MM.1S (cell line): ENCODE measurements at regions not wholly inside any gene's neighbourhood (a gene's known extent, or its start where the extent isn't known, plus 50 kb on each side); places are given as distances from the start of the nearest gene placed in this dataset.

Experiments used
- DNase-seq: peaks from one replicate; pipeline ENCODE4 v3.0.0-alpha.2; 2015
- H2AFZ ChIP-seq: fragments of 300-600 bp; sonication (generic); 2 replicates; pipeline ENCODE4 v1.6.0; 2016; ENCODE audit warnings: antibody characterized with exemption, low read length
- H3F3A ChIP-seq: fragments of 300-600 bp; sonication (generic); 2 replicates; pipeline ENCODE4 v1.6.1; 2016; ENCODE audit warnings: mild to moderate bottlenecking, antibody characterized with exemption, low read length, moderate library complexity, mixed read lengths; ENCODE audit not compliant: insufficient read depth
- H3K27ac ChIP-seq: fragments of 300-600 bp; sonication (generic); 2 replicates; pipeline ENCODE4 v1.5.1; 2016; ENCODE audit warnings: mild to moderate bottlenecking, low read length
- H3K27me3 ChIP-seq: fragments of 300-600 bp; sonication (generic); replicated peaks from 2 replicates; pipeline ENCODE4 v1.6.0; 2016; ENCODE audit warnings: low read length; ENCODE audit not compliant: insufficient read depth
- H3K36me3 ChIP-seq: fragments of 300-600 bp; sonication (generic); replicated peaks from 2 replicates; pipeline ENCODE4 v1.6.1; 2016; ENCODE audit warnings: mild to moderate bottlenecking, low read length, mixed read lengths; ENCODE audit not compliant: insufficient read depth
- H3K4me1 ChIP-seq: fragments of 300-600 bp; sonication (generic); 2 replicates; pipeline ENCODE4 v1.6.1; 2016; ENCODE audit warnings: low read length, mixed read lengths
- H3K4me2 ChIP-seq: fragments of 300-600 bp; sonication (generic); 2 replicates; pipeline ENCODE4 v1.6.0; 2016; ENCODE audit warnings: low read depth, low read length
- H3K4me3 ChIP-seq: fragments of 300-600 bp; sonication (generic); 2 replicates; pipeline ENCODE4 v1.5.1; 2016; ENCODE audit warnings: low read length, mixed read lengths
- H3K79me2 ChIP-seq: fragments of 300-600 bp; sonication (generic); 2 replicates; pipeline ENCODE4 v1.6.1; 2016; ENCODE audit warnings: mixed run types, low read length, mixed read lengths
- H3K9ac ChIP-seq: fragments of 300-600 bp; sonication (generic); 2 replicates; pipeline ENCODE4 v1.6.1; 2016; ENCODE audit warnings: low read length, mixed read lengths
- H3K9me2 ChIP-seq: fragments of 300-600 bp; sonication (generic); replicated peaks from 2 replicates; pipeline ENCODE4 v1.6.1; 2016; ENCODE audit warnings: mild to moderate bottlenecking, low read length, mixed read lengths; ENCODE audit not compliant: insufficient read depth
- H3K9me3 ChIP-seq: fragments of 300-600 bp; sonication (generic); replicated peaks from 2 replicates; pipeline ENCODE4 v1.6.1; 2016; ENCODE audit warnings: mild to moderate bottlenecking, low read length, mixed read lengths; ENCODE audit not compliant: insufficient read depth
- H4K20me1 ChIP-seq: fragments of 300-600 bp; sonication (generic); 2 replicates; pipeline ENCODE4 v1.6.1; 2016; ENCODE audit warnings: mild to moderate bottlenecking, low read length, moderate library complexity, mixed read lengths; ENCODE audit not compliant: insufficient read depth
- EZH2 ChIP-seq: fragments of 300-600 bp; sonication (generic); optimal IDR thresholded peaks from 2 replicates; pipeline ENCODE3; 2017; ENCODE audit warnings: low read depth, mild to moderate bottlenecking, antibody characterized with exemption, low read length, mixed read lengths
- EZH2phosphoT487 ChIP-seq: fragments of 300-600 bp; sonication (generic); IDR thresholded peaks from 2 replicates; pipeline ENCODE4 v1.6.1; 2018; ENCODE audit warnings: antibody characterized with exemption, low read length
- TF ChIP-seq, protein P1 (sequence below): fragments of 300-600 bp; sonication (generic); IDR thresholded peaks from 2 replicates; pipeline ENCODE4 v1.5.1; 2016; ENCODE audit warnings: antibody characterized with exemption, low read length, mixed read lengths

DNA sequence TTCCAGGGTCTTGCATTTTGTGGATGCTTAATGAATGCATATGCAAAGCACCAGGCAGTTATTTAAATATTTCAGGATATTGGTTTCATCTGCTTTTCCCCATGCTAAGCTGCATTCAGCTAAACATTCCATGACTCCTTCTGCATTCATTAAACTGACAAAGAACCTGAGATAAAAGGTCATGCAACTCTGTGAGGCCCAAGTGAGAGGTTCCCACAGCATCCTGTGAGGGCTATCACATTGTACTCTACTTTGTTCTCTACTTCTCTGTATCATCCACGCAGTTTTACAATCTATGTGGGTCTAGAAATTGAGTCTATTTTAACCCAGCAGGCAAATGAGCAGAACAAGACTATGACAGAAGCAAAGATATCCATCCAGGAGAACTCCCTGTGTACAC, 86.4 kb upstream of the PRSS16 start:
- Histone ChIP-seq H3K9me3 (no peaks in the 10 kb centered on the region), H3K9me2 (no peaks in the 10 kb centered on the region), H3K27me3 (no peaks in the 10 kb centered on the region), H3K4me1 (no peaks in the 10 kb centered on the region), H3K4me3 (no peak overlapping the region), H3K4me2 (no peak overlapping the region), H3K79me2 (no peaks in the 10 kb centered on the region), H2AFZ (0 out of 2 replicates have a peak overlapping the region, but pooled peaks have one; percentile 13), H3K27ac (no peak overlapping the region), H3K36me3 (no peaks in the 10 kb centered on the region), H3F3A (peaks cover 11% of the 10 kb centered on the region; the same call in 1 of the 2 replicates), H3K9ac (no peak overlapping the region), H4K20me1 (no peaks in the 10 kb centered on the region)
- no peak for DNase-seq
- TF ChIP-seq, protein P1, sequence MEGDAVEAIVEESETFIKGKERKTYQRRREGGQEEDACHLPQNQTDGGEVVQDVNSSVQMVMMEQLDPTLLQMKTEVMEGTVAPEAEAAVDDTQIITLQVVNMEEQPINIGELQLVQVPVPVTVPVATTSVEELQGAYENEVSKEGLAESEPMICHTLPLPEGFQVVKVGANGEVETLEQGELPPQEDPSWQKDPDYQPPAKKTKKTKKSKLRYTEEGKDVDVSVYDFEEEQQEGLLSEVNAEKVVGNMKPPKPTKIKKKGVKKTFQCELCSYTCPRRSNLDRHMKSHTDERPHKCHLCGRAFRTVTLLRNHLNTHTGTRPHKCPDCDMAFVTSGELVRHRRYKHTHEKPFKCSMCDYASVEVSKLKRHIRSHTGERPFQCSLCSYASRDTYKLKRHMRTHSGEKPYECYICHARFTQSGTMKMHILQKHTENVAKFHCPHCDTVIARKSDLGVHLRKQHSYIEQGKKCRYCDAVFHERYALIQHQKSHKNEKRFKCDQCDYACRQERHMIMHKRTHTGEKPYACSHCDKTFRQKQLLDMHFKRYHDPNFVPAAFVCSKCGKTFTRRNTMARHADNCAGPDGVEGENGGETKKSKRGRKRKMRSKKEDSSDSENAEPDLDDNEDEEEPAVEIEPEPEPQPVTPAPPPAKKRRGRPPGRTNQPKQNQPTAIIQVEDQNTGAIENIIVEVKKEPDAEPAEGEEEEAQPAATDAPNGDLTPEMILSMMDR = no peak
- no peak for TF ChIP-seq EZH2
- TF ChIP-seq EZH2phosphoT487 = no peak

DNA sequence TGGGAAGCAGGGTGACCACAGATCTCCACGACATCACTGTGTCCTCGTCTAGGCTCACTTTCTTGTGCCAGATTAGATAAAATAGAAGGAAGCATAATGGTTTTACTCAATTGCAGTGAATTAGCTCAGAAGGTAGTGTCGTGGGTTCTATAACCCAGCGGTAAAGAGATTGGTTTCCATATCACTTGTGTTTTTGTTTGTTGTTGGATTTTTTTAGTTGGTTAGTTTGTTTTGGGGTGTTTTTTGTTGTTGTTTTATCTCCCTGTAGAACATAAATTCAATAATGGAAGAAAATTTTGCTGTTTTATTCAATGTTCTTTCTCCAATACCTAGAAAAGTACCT, 85.9 kb upstream of the PRSS16 start:
- no peaks in the 10 kb centered on the region for H3K79me2 ChIP-seq
- DNase-seq = no peak
- peak overlapping the region; percentile 13; the same call in 1 of the 2 replicates for H2AFZ ChIP-seq
- no peaks in the 10 kb centered on the region for H3K9me2 ChIP-seq
- no peaks in the 10 kb centered on the region for H3K36me3 ChIP-seq
- H3K9ac ChIP-seq = no peak overlapping the region
- H3K27ac ChIP-seq = no peak overlapping the region
- no peaks in the 10 kb centered on the region for H3K27me3 ChIP-seq
- no peaks in the 10 kb centered on the region for H4K20me1 ChIP-seq
- no peak overlapping the region for H3K4me3 ChIP-seq
- H3K9me3 ChIP-seq = no peaks in the 10 kb centered on the region
- peaks cover 11% of the 10 kb centered on the region; the same call in 1 of the 2 replicates for H3F3A ChIP-seq
- H3K4me2 ChIP-seq = peak overlapping the region; percentile 14; the same call in 1 of the 2 replicates
- TF ChIP-seq EZH2 (no peak), EZH2phosphoT487 (no peak)
- TF ChIP-seq, protein P1 = no peak
- H3K4me1 ChIP-seq = no peaks in the 10 kb centered on the region

DNA sequence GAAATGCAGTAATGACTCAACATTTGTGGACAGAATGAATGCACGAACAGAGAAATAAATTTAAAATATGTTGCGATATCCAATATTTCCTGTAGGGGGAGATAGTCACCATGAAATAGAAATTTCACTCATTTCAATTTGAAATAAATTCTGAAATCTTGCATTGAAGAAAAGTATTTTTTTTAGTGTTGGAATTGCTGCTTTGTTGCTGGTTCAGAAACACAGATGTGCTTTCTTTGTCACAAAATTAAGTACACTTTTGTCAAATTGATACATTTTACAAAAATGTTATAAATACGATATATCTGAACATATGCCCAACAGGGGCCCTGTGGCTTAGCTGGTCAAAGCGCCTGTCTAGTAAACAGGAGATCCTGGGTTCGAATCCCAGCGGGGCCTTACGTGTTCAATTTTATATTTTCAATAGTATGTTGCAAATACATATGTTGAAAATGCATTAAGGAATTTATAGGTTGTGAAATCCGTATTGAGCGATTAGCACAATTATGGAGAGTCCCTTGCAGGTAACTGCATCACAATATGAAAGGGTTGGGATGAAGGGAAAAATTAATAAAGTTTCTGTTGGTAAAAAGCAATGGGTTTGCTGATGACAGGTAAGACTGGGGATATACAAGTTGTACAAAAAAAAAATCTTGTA, 85.4 kb upstream of the PRSS16 start:
- Histone ChIP-seq H3F3A (peaks cover 9% of the 10 kb centered on the region; the same call in 1 of the 2 replicates), H3K36me3 (no peaks in the 10 kb centered on the region), H2AFZ (peak overlapping the region; percentile 13; the same call in 1 of the 2 replicates), H3K27ac (no peak overlapping the region), H3K9me2 (no peaks in the 10 kb centered on the region), H4K20me1 (no peaks in the 10 kb centered on the region), H3K79me2 (no peaks in the 10 kb centered on the region), H3K4me2 (peak overlapping the region; percentile 14; the same call in 1 of the 2 replicates), H3K4me3 (no peak overlapping the region), H3K27me3 (no peaks in the 10 kb centered on the region), H3K4me1 (no peaks in the 10 kb centered on the region), H3K9me3 (no peaks in the 10 kb centered on the region), H3K9ac (no peak overlapping the region)
- peak; percentile 45 for DNase-seq
- TF ChIP-seq EZH2 (no peak), EZH2phosphoT487 (no peak)
- TF ChIP-seq, protein P1 = peak; percentile 67
